ENCODE measurements at regions not wholly inside any gene's neighbourhood (a gene's known extent, or its start where the extent isn't known, plus 50 kb on each side); places are given as distances from the start of the nearest gene placed in this dataset.

- TF ChIP-seq CTCF (IDR thresholded peaks at IDR 0.05) (no peak), POLR2AphosphoS5 (IDR thresholded peaks at IDR 0.05) (no peak)
These were observed 138.5 kb upstream of the SYT6 start for GRCh38 chr1:114292194-114292593.

All from transverse colon (tissue), 4 donors.